ENCODE measurements at regions not wholly inside any gene's neighbourhood (a gene's known extent, or its start where the extent isn't known, plus 50 kb on each side); places are given as distances from the start of the nearest gene placed in this dataset.
A peak's percentile ranks its signal among the peaks of the same experiment; 100 is the strongest.

DNA sequence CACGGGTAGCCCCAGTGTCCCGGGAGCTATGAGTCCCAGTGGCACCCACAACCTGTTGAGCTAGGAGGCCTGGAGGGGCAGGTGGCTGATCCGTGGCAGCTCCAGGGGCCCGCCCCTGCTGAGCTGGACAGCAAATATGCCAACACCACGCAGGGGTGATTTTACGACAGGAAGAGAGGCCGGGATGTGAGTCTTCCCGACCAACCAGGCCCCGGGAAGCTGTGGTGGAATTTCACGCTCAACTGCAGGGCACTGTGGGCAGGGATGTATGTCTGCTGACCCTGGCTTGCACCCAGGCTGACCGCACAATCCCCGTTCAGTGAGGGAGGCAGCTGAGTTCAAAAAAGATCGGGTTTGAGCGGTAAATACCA, 183.9 kb downstream of the ERMARD start:
- H3K79me1 ChIP-seq (ENCODE audit: low read depth, low read length): no peaks in the 10 kb centered on the region
- H3K4me1 ChIP-seq (ENCODE audit: control insufficient read depth in 2 of 2, insufficient read depth in 1 of 2, low read depth in 1 of 2, low read length in 2 of 2): peaks cover 4 to 30% of the 10 kb centered on the region in 2 donors
- no peak overlapping the region for H2BK12ac ChIP-seq (ENCODE audit: low read length)
- H3K18ac ChIP-seq (ENCODE audit: low read length): peak overlapping the region; percentile 64
- peak overlapping the region in 1 of 2 donors; percentile 12 for H3K4me3 ChIP-seq (ENCODE audit: low read length in 2 of 2)
- H2BK15ac ChIP-seq (ENCODE audit: low read length): peak overlapping the region; percentile 21
- H3K9ac ChIP-seq (ENCODE audit: low read depth, low read length, poor library complexity): no peak overlapping the region
- H3K23ac ChIP-seq (ENCODE audit: low read depth, low read length, poor library complexity): no peak overlapping the region
- H3K4me2 ChIP-seq (ENCODE audit: insufficient read depth, low read length, poor library complexity, severe bottlenecking): no peak overlapping the region
- H4K91ac ChIP-seq (ENCODE audit: low read depth, low read length, poor library complexity): peak overlapping the region; percentile 64
- no peaks in the 10 kb centered on the region for H3K36me3 ChIP-seq (replicated peaks in 1 of 2; ENCODE audit: control insufficient read depth in 2 of 2, insufficient read depth in 2 of 2, low read length in 2 of 2)
- H2AFZ ChIP-seq (ENCODE audit: low read length): no peak overlapping the region
- peak overlapping the region; percentile 88 for H2AK5ac ChIP-seq (ENCODE audit: low read depth, low read length)
- no peak overlapping the region for H3K4ac ChIP-seq (ENCODE audit: low read length)
- H3K27ac ChIP-seq (replicated peaks; ENCODE audit: low read length): no peak overlapping the region
- H3K27me3 ChIP-seq (ENCODE audit: control insufficient read depth in 3 of 3, insufficient read depth in 3 of 3, low read depth in 1 of 3, low read length in 3 of 3): peaks cover 0 to 26% (median 2%) of the 10 kb centered on the region in 3 experiments
- no peak overlapping the region for H4K8ac ChIP-seq (ENCODE audit: low read depth, low read length)
- no peak overlapping the region for H3K14ac ChIP-seq (ENCODE audit: low read length)
- DNase-seq (ENCODE audit: low spot score): no peak
- H2BK5ac ChIP-seq (ENCODE audit: low read length): peak overlapping the region; percentile 13
- H2BK120ac ChIP-seq (ENCODE audit: low read depth, low read length): no peak overlapping the region
- H3K9me3 ChIP-seq (replicated peaks in 1 of 2; ENCODE audit: control insufficient read depth in 2 of 2, insufficient read depth in 1 of 2, low read depth in 1 of 2, low read length in 2 of 2): no peaks in the 10 kb centered on the region
- WGBS, 2 donors (ENCODE audit: extremely low coverage in 2 of 2, insufficient read length in 2 of 2, insufficient replicate concordance in 1 of 2): no CpG with 5 or more reads among the region's 14 CpGs

DNA sequence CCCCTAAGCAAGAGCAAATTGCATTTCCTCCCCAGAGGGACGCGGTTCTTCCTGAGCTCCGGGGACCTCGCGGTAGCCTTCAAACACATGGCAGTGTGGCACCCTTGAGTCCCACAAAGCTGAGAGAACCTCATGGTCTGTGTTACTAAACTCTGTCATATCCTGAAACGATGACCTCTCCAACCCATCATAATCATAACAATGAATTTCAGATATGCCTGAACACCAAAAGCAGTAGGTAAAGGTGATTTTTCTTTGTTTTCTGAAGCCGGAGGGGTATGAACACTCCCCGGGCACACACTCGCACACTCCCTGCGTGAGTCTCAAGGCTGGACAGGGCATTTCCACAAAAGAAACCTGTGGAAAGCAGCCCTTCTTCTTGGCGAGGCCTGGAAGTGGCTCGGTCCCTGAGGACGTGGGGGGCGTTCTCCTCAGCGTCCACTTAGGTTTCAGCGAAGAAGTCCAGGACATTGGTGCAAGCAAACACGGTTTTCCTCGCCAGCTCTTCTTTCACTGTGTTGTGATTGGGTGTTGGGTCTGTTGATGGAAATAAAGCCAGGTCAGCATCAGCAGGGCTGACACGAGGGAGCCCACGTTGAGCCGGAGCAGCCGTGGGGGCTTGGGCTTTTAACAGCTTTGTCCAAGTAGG, 183.4 kb downstream of the ERMARD start:
- Histone ChIP-seq H3K18ac (ENCODE audit: low read length) (no peak overlapping the region), H3K4me1 (ENCODE audit: control insufficient read depth in 2 of 2, insufficient read depth in 1 of 2, low read depth in 1 of 2, low read length in 2 of 2) (peaks cover 0 to 27% of the 10 kb centered on the region in 2 donors), H3K14ac (ENCODE audit: low read length) (no peak overlapping the region), H3K27ac (replicated peaks; ENCODE audit: low read length) (no peak overlapping the region), H3K27me3 (ENCODE audit: control insufficient read depth in 3 of 3, insufficient read depth in 3 of 3, low read depth in 1 of 3, low read length in 3 of 3) (peaks cover 0 to 21% (median 2%) of the 10 kb centered on the region in 3 experiments), H3K23ac (ENCODE audit: low read depth, low read length, poor library complexity) (no peak overlapping the region), H2AK5ac (ENCODE audit: low read depth, low read length) (peak overlapping the region; percentile 88), H2BK5ac (ENCODE audit: low read length) (peak overlapping the region; percentile 13), H3K79me1 (ENCODE audit: low read depth, low read length) (no peaks in the 10 kb centered on the region), H2BK15ac (ENCODE audit: low read length) (peak overlapping the region; percentile 91), H4K91ac (ENCODE audit: low read depth, low read length, poor library complexity) (no peak overlapping the region), H2BK12ac (ENCODE audit: low read length) (no peak overlapping the region), H4K8ac (ENCODE audit: low read depth, low read length) (no peak overlapping the region), H3K9me3 (replicated peaks in 1 of 2; ENCODE audit: control insufficient read depth in 2 of 2, insufficient read depth in 1 of 2, low read depth in 1 of 2, low read length in 2 of 2) (no peaks in the 10 kb centered on the region), H3K36me3 (replicated peaks in 1 of 2; ENCODE audit: control insufficient read depth in 2 of 2, insufficient read depth in 2 of 2, low read length in 2 of 2) (no peaks in the 10 kb centered on the region), H3K4me2 (ENCODE audit: insufficient read depth, low read length, poor library complexity, severe bottlenecking) (no peak overlapping the region), H3K4me3 (ENCODE audit: low read length in 2 of 2) (no peak overlapping the region), H2AFZ (ENCODE audit: low read length) (no peak overlapping the region), H3K4ac (ENCODE audit: low read length) (no peak overlapping the region), H3K9ac (ENCODE audit: low read depth, low read length, poor library complexity) (no peak overlapping the region), H2BK120ac (ENCODE audit: low read depth, low read length) (no peak overlapping the region)
- WGBS, 2 donors (ENCODE audit: extremely low coverage in 2 of 2, insufficient read length in 2 of 2, insufficient replicate concordance in 1 of 2): no CpG with 5 or more reads among the region's 22 CpGs
- no peak for DNase-seq (ENCODE audit: low spot score)

DNA sequence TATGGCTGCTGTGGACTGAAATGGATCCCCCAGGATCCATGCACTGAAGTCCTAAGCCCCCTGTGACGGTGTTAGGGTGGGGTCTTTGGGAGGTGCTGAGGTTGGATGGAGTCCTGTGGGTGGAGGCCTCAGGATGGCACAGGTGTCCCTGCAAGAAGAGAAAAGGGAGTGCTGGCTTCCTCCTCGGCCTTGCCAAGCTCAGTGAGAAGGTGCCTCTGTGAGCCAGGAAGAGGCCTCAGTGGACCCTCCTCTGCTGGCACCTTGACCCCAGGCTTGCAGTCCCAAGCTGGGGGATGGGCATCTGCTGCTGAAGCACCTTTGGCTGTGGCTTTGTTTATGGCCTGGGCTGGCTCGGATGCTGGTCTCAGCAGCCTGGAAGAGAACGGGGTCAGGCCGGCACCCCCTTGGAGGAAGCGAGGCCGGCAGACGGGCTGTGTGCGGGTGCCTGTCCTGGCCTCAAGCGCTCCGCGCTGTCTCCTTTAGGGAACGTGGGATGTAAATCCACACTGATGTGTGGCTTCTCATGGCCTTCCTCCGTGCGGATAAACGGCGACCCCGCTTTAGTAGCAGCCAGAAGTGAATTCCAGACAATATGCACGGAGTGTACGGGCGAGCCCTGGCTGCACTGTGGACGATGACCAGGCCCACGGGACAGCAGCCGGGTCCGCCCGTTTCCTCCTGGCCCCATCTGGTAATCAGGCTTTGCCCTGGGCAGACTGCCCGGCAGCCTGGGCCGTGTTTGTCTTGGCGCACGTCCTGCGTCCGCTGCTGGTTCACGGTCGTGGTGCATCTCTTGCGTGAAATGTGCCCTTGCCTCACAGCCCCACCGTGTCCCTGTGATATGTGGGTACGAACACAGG, 182.6 kb downstream of the ERMARD start:
- H2BK12ac ChIP-seq (ENCODE audit: low read length): peak overlapping the region; percentile 64
- no peak overlapping the region for H2BK120ac ChIP-seq (ENCODE audit: low read depth, low read length)
- H2BK15ac ChIP-seq (ENCODE audit: low read length): peak overlapping the region; percentile 91
- H3K4me3 ChIP-seq (ENCODE audit: low read length in 2 of 2): no peak overlapping the region
- peak overlapping the region; percentile 71 for H3K18ac ChIP-seq (ENCODE audit: low read length)
- H2AFZ ChIP-seq (ENCODE audit: low read length): no peak overlapping the region
- peaks cover 0 to 13% (median 2%) of the 10 kb centered on the region in 3 experiments for H3K27me3 ChIP-seq (ENCODE audit: control insufficient read depth in 3 of 3, insufficient read depth in 3 of 3, low read depth in 1 of 3, low read length in 3 of 3)
- H2BK5ac ChIP-seq (ENCODE audit: low read length): peak overlapping the region; percentile 72
- H2AK5ac ChIP-seq (ENCODE audit: low read depth, low read length): peak overlapping the region; percentile 96
- no CpG with 5 or more reads among the region's 37 CpGs for WGBS, 2 donors (ENCODE audit: extremely low coverage in 2 of 2, insufficient read length in 2 of 2, insufficient replicate concordance in 1 of 2)
- no peak overlapping the region for H3K27ac ChIP-seq (replicated peaks; ENCODE audit: low read length)
- DNase-seq (ENCODE audit: low spot score): no peak
- H3K9ac ChIP-seq (ENCODE audit: low read depth, low read length, poor library complexity): no peak overlapping the region
- H3K9me3 ChIP-seq (replicated peaks in 1 of 2; ENCODE audit: control insufficient read depth in 2 of 2, insufficient read depth in 1 of 2, low read depth in 1 of 2, low read length in 2 of 2): peaks cover 0 to 2% of the 10 kb centered on the region in 2 donors
- peak overlapping the region; percentile 1 for H4K8ac ChIP-seq (ENCODE audit: low read depth, low read length)
- H3K4me1 ChIP-seq (ENCODE audit: control insufficient read depth in 2 of 2, insufficient read depth in 1 of 2, low read depth in 1 of 2, low read length in 2 of 2): peaks cover 0 to 27% of the 10 kb centered on the region in 2 donors
- no peak overlapping the region for H4K91ac ChIP-seq (ENCODE audit: low read depth, low read length, poor library complexity)
- no peak overlapping the region for H3K4me2 ChIP-seq (ENCODE audit: insufficient read depth, low read length, poor library complexity, severe bottlenecking)
- H3K14ac ChIP-seq (ENCODE audit: low read length): no peak overlapping the region
- no peak overlapping the region for H3K4ac ChIP-seq (ENCODE audit: low read length)
- no peaks in the 10 kb centered on the region for H3K79me1 ChIP-seq (ENCODE audit: low read depth, low read length)
- H3K36me3 ChIP-seq (replicated peaks in 1 of 2; ENCODE audit: control insufficient read depth in 2 of 2, insufficient read depth in 2 of 2, low read length in 2 of 2): no peaks in the 10 kb centered on the region
- peak overlapping the region; percentile 35 for H3K23ac ChIP-seq (ENCODE audit: low read depth, low read length, poor library complexity)

DNA sequence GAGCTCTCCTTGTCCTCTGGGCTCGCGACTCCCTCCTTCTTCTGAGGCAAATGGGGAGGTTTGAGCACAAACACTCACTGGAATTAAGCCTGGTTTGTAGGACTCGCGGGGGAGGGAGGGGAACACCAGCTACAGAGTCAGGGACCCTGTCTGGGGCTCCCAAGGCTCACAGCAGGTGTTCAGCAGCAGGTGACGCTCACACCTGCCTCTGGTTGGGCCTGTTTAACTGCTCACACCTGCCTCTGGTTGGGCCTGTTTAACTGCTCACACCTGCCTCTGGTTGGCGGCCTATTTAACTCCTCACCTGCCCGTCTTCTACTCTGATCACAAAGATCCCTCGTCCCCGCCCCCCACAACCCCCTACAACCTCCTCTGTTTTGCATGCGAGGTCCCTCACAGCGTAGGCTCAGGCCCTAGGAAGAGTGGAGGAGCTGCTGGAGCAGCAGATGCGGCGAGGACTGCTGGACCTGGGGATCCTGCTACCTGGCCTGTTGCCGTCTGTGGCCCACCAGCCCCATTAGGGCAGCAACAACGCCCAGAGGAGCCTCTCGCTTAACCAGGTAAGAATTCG, 181.9 kb downstream of the ERMARD start:
- H3K23ac ChIP-seq (ENCODE audit: low read depth, low read length, poor library complexity): no peak overlapping the region

More for the DNA sequence above, 181.9 kb downstream of the ERMARD start:
- Histone ChIP-seq H2BK15ac (ENCODE audit: low read length) (peak overlapping the region; percentile 91), H3K27ac (replicated peaks; ENCODE audit: low read length) (no peak overlapping the region), H3K27me3 (ENCODE audit: control insufficient read depth in 3 of 3, insufficient read depth in 3 of 3, low read depth in 1 of 3, low read length in 3 of 3) (peaks cover 0 to 6% (median 2%) of the 10 kb centered on the region in 3 experiments), H3K4me2 (ENCODE audit: insufficient read depth, low read length, poor library complexity, severe bottlenecking) (no peak overlapping the region), H3K9ac (ENCODE audit: low read depth, low read length, poor library complexity) (no peak overlapping the region), H3K4ac (ENCODE audit: low read length) (no peak overlapping the region), H2BK120ac (ENCODE audit: low read depth, low read length) (no peak overlapping the region), H3K4me1 (ENCODE audit: control insufficient read depth in 2 of 2, insufficient read depth in 1 of 2, low read depth in 1 of 2, low read length in 2 of 2) (peaks cover 0 to 22% of the 10 kb centered on the region in 2 donors), H3K18ac (ENCODE audit: low read length) (peak overlapping the region; percentile 61), H4K91ac (ENCODE audit: low read depth, low read length, poor library complexity) (no peak overlapping the region), H3K36me3 (replicated peaks in 1 of 2; ENCODE audit: control insufficient read depth in 2 of 2, insufficient read depth in 2 of 2, low read length in 2 of 2) (no peaks in the 10 kb centered on the region), H4K8ac (ENCODE audit: low read depth, low read length) (no peak overlapping the region), H2AK5ac (ENCODE audit: low read depth, low read length) (peak overlapping the region; percentile 96), H2AFZ (ENCODE audit: low read length) (no peak overlapping the region), H3K14ac (ENCODE audit: low read length) (no peak overlapping the region), H3K9me3 (replicated peaks in 1 of 2; ENCODE audit: control insufficient read depth in 2 of 2, insufficient read depth in 1 of 2, low read depth in 1 of 2, low read length in 2 of 2) (peaks cover 0 to 3% of the 10 kb centered on the region in 2 donors), H2BK5ac (ENCODE audit: low read length) (peak overlapping the region; percentile 72), H3K79me1 (ENCODE audit: low read depth, low read length) (no peaks in the 10 kb centered on the region), H3K4me3 (ENCODE audit: low read length in 2 of 2) (no peak overlapping the region), H2BK12ac (ENCODE audit: low read length) (peak overlapping the region; percentile 64)
- no CpG with 5 or more reads among the region's 17 CpGs for WGBS, 2 donors (ENCODE audit: extremely low coverage in 2 of 2, insufficient read length in 2 of 2, insufficient replicate concordance in 1 of 2)
- no peak for DNase-seq (ENCODE audit: low spot score)
